Neuronal stem cell (in vitro differentiated cells): ENCODE measurements at regions not wholly inside any gene's neighbourhood (a gene's known extent, or its start where the extent isn't known, plus 50 kb on each side); places are given as distances from the start of the nearest gene placed in this dataset.
A peak's percentile ranks its signal among the peaks of the same experiment; 100 is the strongest.

Experiments used
- DNase-seq: peaks from one replicate; pipeline ENCODE4 v3.0.0-alpha.2; 2013; ENCODE audit warnings: low spot score
- H2AFZ ChIP-seq: one replicate; pipeline ENCODE4 v1.6.1; 2013; ENCODE audit warnings: mild to moderate bottlenecking, low read length, inconsistent platforms
- H2AK5ac ChIP-seq: 2 replicates; pipeline ENCODE4 v1.6.1; 2013; ENCODE audit warnings: low read depth, mild to moderate bottlenecking, inconsistent platforms, low read length, moderate library complexity, mixed read lengths
- H2BK120ac ChIP-seq: 2 replicates; pipeline ENCODE4 v1.6.1; 2013; ENCODE audit warnings: low read depth, mild to moderate bottlenecking, inconsistent platforms, low read length, moderate library complexity, mixed read lengths
- H2BK12ac ChIP-seq: one replicate; pipeline ENCODE4 v1.6.1; 2013; ENCODE audit warnings: low read length, inconsistent platforms
- H2BK15ac ChIP-seq: 2 replicates; pipeline ENCODE4 v1.6.1; 2013; ENCODE audit warnings: mild to moderate bottlenecking, low read length, inconsistent platforms, mixed read lengths
- H2BK5ac ChIP-seq: one replicate; pipeline ENCODE4 v1.6.1; 2013; ENCODE audit warnings: inconsistent platforms, mild to moderate bottlenecking, low read length, moderate library complexity
- H3K14ac ChIP-seq: one replicate; pipeline ENCODE4 v1.6.1; 2013; ENCODE audit warnings: low read length, inconsistent platforms
- H3K18ac ChIP-seq: 2 replicates; pipeline ENCODE4 v1.6.1; 2013; ENCODE audit warnings: low read length, inconsistent platforms
- H3K23ac ChIP-seq: 2 replicates; pipeline ENCODE4 v1.6.1; 2013; ENCODE audit warnings: low read depth, mild to moderate bottlenecking, mixed read lengths, low read length, inconsistent platforms; ENCODE audit not compliant: poor library complexity
- H3K27ac ChIP-seq: replicated peaks from 3 replicates; pipeline ENCODE4 v1.5.1; 2013; ENCODE audit warnings: low read length, inconsistent platforms
- H3K27me3 ChIP-seq, 3 experiments: 2 replicates each; pipeline ENCODE4 v1.6.1; 2013; ENCODE audit warnings: low read length in 3 of 3, mild to moderate bottlenecking in 2 of 3, inconsistent platforms in 1 of 3, low read depth in 1 of 3, mixed read lengths in 1 of 3, moderate library complexity in 1 of 3; ENCODE audit not compliant: control insufficient read depth in 3 of 3, insufficient read depth in 3 of 3
- H3K36me3 ChIP-seq, 2 donors: replicated peaks in 1 of 2; 2 replicates each; pipeline ENCODE4 v1.6.1; 2013; ENCODE audit warnings: low read length in 2 of 2; ENCODE audit not compliant: control insufficient read depth in 2 of 2, insufficient read depth in 2 of 2
- H3K4ac ChIP-seq: 2 replicates; pipeline ENCODE4 v1.6.1; 2013; ENCODE audit warnings: inconsistent platforms, mild to moderate bottlenecking, low read length, moderate library complexity
- H3K4me1 ChIP-seq, 2 donors: 1 replicate in 1 of 2; 2 replicates in 1 of 2; pipeline ENCODE4 v1.6.1; 2013; ENCODE audit warnings: low read length in 2 of 2, low read depth in 1 of 2; ENCODE audit not compliant: control insufficient read depth in 2 of 2, insufficient read depth in 1 of 2
- H3K4me2 ChIP-seq: one replicate; pipeline ENCODE4 v1.6.1; 2013; ENCODE audit warnings: mild to moderate bottlenecking, low read length, inconsistent platforms; ENCODE audit not compliant: insufficient read depth, poor library complexity, severe bottlenecking
- H3K4me3 ChIP-seq, 2 donors: 2 replicates each; pipeline ENCODE4 v1.5.1; 2013; ENCODE audit warnings: low read length in 2 of 2, mild to moderate bottlenecking in 2 of 2, inconsistent platforms in 1 of 2, moderate library complexity in 1 of 2
- H3K79me1 ChIP-seq: one replicate; pipeline ENCODE4 v1.6.1; 2013; ENCODE audit warnings: low read depth, mild to moderate bottlenecking, inconsistent platforms, low read length, moderate library complexity
- H3K9ac ChIP-seq: one replicate; pipeline ENCODE4 v1.6.1; 2013; ENCODE audit warnings: mild to moderate bottlenecking, low read depth, low read length, inconsistent platforms; ENCODE audit not compliant: poor library complexity
- H3K9me3 ChIP-seq, 2 donors: replicated peaks in 1 of 2; 2 replicates each; pipeline versions ENCODE3 to v1.6.1; 2013; ENCODE audit warnings: low read length in 2 of 2, mild to moderate bottlenecking in 2 of 2, inconsistent platforms in 1 of 2, low read depth in 1 of 2, mixed read lengths in 1 of 2, moderate library complexity in 1 of 2; ENCODE audit not compliant: control insufficient read depth in 2 of 2, insufficient read depth in 1 of 2
- H4K8ac ChIP-seq: one replicate; pipeline ENCODE4 v1.6.1; 2013; ENCODE audit warnings: low read depth, mild to moderate bottlenecking, inconsistent platforms, low read length, moderate library complexity
- H4K91ac ChIP-seq: one replicate; pipeline ENCODE4 v1.6.1; 2013; ENCODE audit warnings: low read length, low read depth, mild to moderate bottlenecking, inconsistent platforms; ENCODE audit not compliant: poor library complexity
- WGBS, 2 donors: extraction: QIAGEN DNeasy Blood & Tissue Kit; methylation state at CpG; one replicate each; pipeline ENCODE4 v1.1.7; 2013; ENCODE audit warnings: missing lambda C conversion rate in 2 of 2, mixed read lengths in 1 of 2; ENCODE audit not compliant: insufficient read length in 2 of 2, insufficient replicate concordance in 1 of 2; ENCODE audit errors: extremely low coverage in 2 of 2; 5-methylcytosine and 5-hydroxymethylcytosine counted together

- no peak overlapping the region for H3K4ac ChIP-seq
- no peak overlapping the region for H3K23ac ChIP-seq
- no peak overlapping the region for H2BK5ac ChIP-seq
- DNase-seq, result no peak
- H3K18ac ChIP-seq, result no peak overlapping the region
- no peak overlapping the region for H4K91ac ChIP-seq
- H2AK5ac ChIP-seq, result no peak overlapping the region
- H3K14ac ChIP-seq, result no peak overlapping the region
- no peak overlapping the region for H2BK15ac ChIP-seq
- no peak overlapping the region for H2BK12ac ChIP-seq
- H2AFZ ChIP-seq, result no peak overlapping the region
- no peak overlapping the region for H3K4me2 ChIP-seq
- no peak overlapping the region for H4K8ac ChIP-seq
- peaks cover 0 to 31% (median 8%) of the 10 kb centered on the region in 3 experiments for H3K27me3 ChIP-seq
- no CpG with 5 or more reads among the region's 9 CpGs for WGBS, 2 donors
- H3K27ac ChIP-seq, result no peak overlapping the region
- H3K9me3 ChIP-seq, result peaks cover 0 to under 1% of the 10 kb centered on the region in 2 donors
- H3K4me1 ChIP-seq, result peaks cover 21 to 45% of the 10 kb centered on the region in 2 donors
- no peak overlapping the region for H2BK120ac ChIP-seq
- no peaks in the 10 kb centered on the region for H3K79me1 ChIP-seq
- no peak overlapping the region for H3K4me3 ChIP-seq
- no peak overlapping the region for H3K9ac ChIP-seq
- no peaks in the 10 kb centered on the region for H3K36me3 ChIP-seq
Measured at GRCh38 chr13:111532111-111532510, 211.7 kb downstream of the TEX29 start.

- Histone ChIP-seq H2BK15ac (no peak overlapping the region), H3K27ac (no peak overlapping the region), H2AFZ (peak overlapping the region; percentile 83), H3K4ac (no peak overlapping the region), H3K4me2 (no peak overlapping the region), H3K79me1 (no peaks in the 10 kb centered on the region), H2AK5ac (no peak overlapping the region), H3K27me3 (peaks cover 0 to 37% (median 5%) of the 10 kb centered on the region in 3 experiments), H4K8ac (no peak overlapping the region), H3K14ac (no peak overlapping the region), H3K9ac (no peak overlapping the region), H2BK12ac (no peak overlapping the region), H3K18ac (no peak overlapping the region), H2BK5ac (no peak overlapping the region), H3K4me3 (no peak overlapping the region), H2BK120ac (no peak overlapping the region), H3K36me3 (no peaks in the 10 kb centered on the region), H3K9me3 (peaks cover 0 to 3% of the 10 kb centered on the region in 2 donors), H4K91ac (no peak overlapping the region), H3K23ac (no peak overlapping the region), H3K4me1 (peaks cover 16 to 45% of the 10 kb centered on the region in 2 donors)
- WGBS, 2 donors, result no CpG with 5 or more reads among the region's 10 CpGs
- DNase-seq, result no peak
Measured at GRCh38 chr13:111533900-111534683, 213.7 kb downstream of the TEX29 start.

DNA sequence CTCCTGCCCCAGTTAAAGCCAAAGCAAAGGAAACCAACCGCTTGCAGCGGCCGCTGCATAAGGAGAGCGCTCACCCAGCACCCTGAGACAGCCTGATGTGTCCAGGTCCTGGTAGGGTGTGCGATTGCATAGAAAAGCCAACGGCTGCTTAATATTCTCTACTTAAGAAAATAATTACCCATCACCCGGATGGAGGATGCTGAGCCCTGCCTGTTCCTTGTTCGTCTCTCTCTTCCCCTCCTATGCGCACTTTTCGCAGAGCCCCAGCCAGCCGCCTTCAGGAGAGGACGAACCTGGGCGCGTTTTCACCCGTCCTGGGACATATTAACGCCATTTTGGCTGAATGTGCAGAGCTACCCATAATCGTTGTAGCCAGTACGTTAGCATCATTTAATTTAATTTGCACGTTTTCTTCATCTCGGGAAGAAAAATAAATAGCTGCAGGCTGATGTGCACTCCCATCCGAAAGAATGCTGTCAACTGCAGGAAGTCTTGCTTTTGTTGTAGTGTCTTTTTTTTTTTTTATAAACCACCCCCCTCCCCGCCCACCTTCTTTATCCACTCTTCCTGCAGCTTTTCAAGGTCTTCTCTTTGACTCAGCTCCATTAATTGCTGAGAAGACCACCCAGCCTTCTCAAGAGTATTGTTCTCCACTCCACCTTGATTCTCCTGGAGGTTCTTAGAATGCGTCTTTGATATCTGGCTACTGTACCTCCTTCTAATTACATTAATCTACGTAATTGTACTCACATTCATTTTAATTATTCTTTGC lies 214.5 kb downstream of the TEX29 start:
- no peak overlapping the region for H2AK5ac ChIP-seq
- H4K8ac ChIP-seq, result no peak overlapping the region
- peak overlapping the region; percentile 54 for H3K4me2 ChIP-seq
- no peaks in the 10 kb centered on the region for H3K36me3 ChIP-seq
- H3K79me1 ChIP-seq, result no peaks in the 10 kb centered on the region
- peaks cover 13 to 42% of the 10 kb centered on the region in 2 donors for H3K4me1 ChIP-seq
- WGBS, 2 donors, result no CpG with 5 or more reads among the region's 24 CpGs
- H3K27me3 ChIP-seq, result peaks cover 0 to 37% (median 5%) of the 10 kb centered on the region in 3 experiments
- no peak overlapping the region for H3K14ac ChIP-seq
- no peak overlapping the region for H2BK120ac ChIP-seq
- H3K23ac ChIP-seq, result no peak overlapping the region
- H4K91ac ChIP-seq, result no peak overlapping the region
- H3K9ac ChIP-seq, result no peak overlapping the region
- H3K27ac ChIP-seq, result no peak overlapping the region
- no peak overlapping the region for H3K18ac ChIP-seq
- peak overlapping the region in 1 of 2 donors; percentile 36 for H3K4me3 ChIP-seq
- H2BK15ac ChIP-seq, result no peak overlapping the region
- H2BK5ac ChIP-seq, result no peak overlapping the region
- no peak overlapping the region for H3K4ac ChIP-seq
- peak overlapping the region; percentile 83 for H2AFZ ChIP-seq
- DNase-seq, result peak; percentile 54
- H3K9me3 ChIP-seq, result peaks cover 0 to 3% of the 10 kb centered on the region in 2 donors
- no peak overlapping the region for H2BK12ac ChIP-seq

DNA sequence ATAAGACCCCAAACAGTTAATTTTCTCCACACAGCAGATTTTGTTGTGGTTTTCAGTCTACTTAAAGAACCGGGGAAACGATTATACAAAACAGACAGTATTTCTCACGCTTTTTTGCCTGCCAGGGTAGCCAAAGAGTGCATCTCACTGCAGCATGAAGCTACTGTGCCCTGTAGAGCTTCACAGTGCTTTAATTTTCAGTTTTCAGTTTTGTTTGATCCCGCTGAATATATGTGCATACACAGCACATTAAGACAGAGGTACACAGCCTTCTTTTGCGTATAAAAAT lies 215.0 kb downstream of the TEX29 start:
- no peak overlapping the region for H3K18ac ChIP-seq
- no peak overlapping the region for H4K91ac ChIP-seq
- peaks cover 11 to 42% of the 10 kb centered on the region in 2 donors for H3K4me1 ChIP-seq
- H3K14ac ChIP-seq, result no peak overlapping the region
- no peaks in the 10 kb centered on the region for H3K79me1 ChIP-seq
- no CpG with 5 or more reads among the region's 5 CpGs for WGBS, 2 donors
- no peak overlapping the region for H3K9ac ChIP-seq
- peak overlapping the region in 1 of 2 donors; percentile 36 for H3K4me3 ChIP-seq
- no peak overlapping the region for H2BK15ac ChIP-seq
- no peak overlapping the region for H3K4ac ChIP-seq
- no peak overlapping the region for H3K27ac ChIP-seq
- no peak overlapping the region for H2AK5ac ChIP-seq
- H2BK5ac ChIP-seq, result no peak overlapping the region
- no peak overlapping the region for H2BK12ac ChIP-seq
- no peak for DNase-seq
- peaks cover 0 to 37% (median 2%) of the 10 kb centered on the region in 3 experiments for H3K27me3 ChIP-seq
- H2AFZ ChIP-seq, result peak overlapping the region; percentile 83
- no peak overlapping the region for H3K23ac ChIP-seq
- no peak overlapping the region for H2BK120ac ChIP-seq
- peaks cover 0 to 3% of the 10 kb centered on the region in 2 donors for H3K9me3 ChIP-seq
- no peak overlapping the region for H3K4me2 ChIP-seq
- H4K8ac ChIP-seq, result no peak overlapping the region
- no peaks in the 10 kb centered on the region for H3K36me3 ChIP-seq
